CD4-positive, alpha-beta T cell (primary cell): ENCODE measurements at regions not wholly inside any gene's neighbourhood (a gene's known extent, or its start where the extent isn't known, plus 50 kb on each side); places are given as distances from the start of the nearest gene placed in this dataset.

Source experiments
- ATAC-seq: fragments of 200-7000 bp; cut with Tn5 transposase; one replicate; pipeline ENCODE4 v1.10.0; 2022; ENCODE audit warnings: mild to moderate bottlenecking; ENCODE audit not compliant: poor library complexity
- CTCF ChIA-PET: fragments of 350-600 bp; sonication (Branson Sonifier 250); formaldehyde crosslinking; loops from one replicate; lab custom pipeline; 2021; ENCODE audit warnings: antibody characterized with exemption, inconsistent platforms; lab: Charles Lee
- POLR2A ChIA-PET: fragments of 350-600 bp; sonication (Branson Sonifier 250); formaldehyde crosslinking; loops from one replicate; lab custom pipeline; 2021; ENCODE audit warnings: antibody characterized with exemption, inconsistent platforms; lab: Charles Lee
- DNase-seq, 14 experiments: peaks; one replicate each; pipeline ENCODE4 v3.0.0-alpha.2; 2013 to 2020; ENCODE audit warnings: mixed read lengths in 2 of 14
- H3K27ac ChIP-seq, 2 donors: one replicate each; pipeline versions ENCODE4 v1.5.1 to v1.7.0; 2013; ENCODE audit warnings: low read length in 2 of 2, low read depth in 1 of 2, mild to moderate bottlenecking in 1 of 2
- H3K27me3 ChIP-seq, 2 experiments: 1 replicate in 1 of 2; 2 replicates in 1 of 2; pipeline versions ENCODE4 v1.6.1 to v1.7.0; 2013; ENCODE audit warnings: low read length in 2 of 2, control low read depth in 1 of 2, mild to moderate bottlenecking in 1 of 2, moderate library complexity in 1 of 2; ENCODE audit not compliant: insufficient read depth in 2 of 2, control insufficient read depth in 1 of 2
- H3K36me3 ChIP-seq: one replicate; pipeline ENCODE4 v1.6.1; 2013; ENCODE audit warnings: low read length, control low read depth; ENCODE audit not compliant: insufficient read depth
- H3K4me1 ChIP-seq: one replicate; pipeline ENCODE4 v1.6.1; 2013; ENCODE audit warnings: low read length, control low read depth; ENCODE audit not compliant: insufficient read depth
- H3K4me3 ChIP-seq: one replicate; pipeline ENCODE4 v1.5.1; 2013; ENCODE audit warnings: mild to moderate bottlenecking, low read length, moderate library complexity
- H3K9me3 ChIP-seq, 2 experiments: 1 replicate in 1 of 2; 2 replicates in 1 of 2; pipeline versions ENCODE4 v1.6.1 to v1.7.0; 2013; ENCODE audit warnings: low read length in 2 of 2, mild to moderate bottlenecking in 2 of 2, control low read depth in 1 of 2, moderate library complexity in 1 of 2; ENCODE audit not compliant: control insufficient read depth in 1 of 2, insufficient read depth in 1 of 2
- H3K27ac Mint-ChIP-seq: one replicate; pipeline ENCODE4 v1.8.0; 2020; ENCODE audit warnings: mixed read lengths
- H3K27me3 Mint-ChIP-seq: one replicate; pipeline ENCODE4 v1.8.0; 2021; ENCODE audit warnings: mixed read lengths
- H3K36me3 Mint-ChIP-seq: one replicate; pipeline ENCODE4 v1.8.0; 2021; ENCODE audit warnings: low read depth, mixed read lengths
- H3K4me1 Mint-ChIP-seq: one replicate; pipeline ENCODE4 v1.8.0; 2021; ENCODE audit warnings: low read depth, mixed read lengths
- H3K4me3 Mint-ChIP-seq: one replicate; pipeline ENCODE4 v1.8.0; 2020; ENCODE audit warnings: mild to moderate bottlenecking, mixed read lengths
- H3K9me3 Mint-ChIP-seq: one replicate; pipeline ENCODE4 v1.8.0; 2020; ENCODE audit warnings: mixed read lengths
- CTCF ChIP-seq: fragments of 200-600 bp; IDR thresholded peaks from one replicate; pipeline ENCODE4 v1.8.0; 2022; ENCODE audit warnings: antibody characterized with exemption, mild to moderate bottlenecking
- intact Hi-C, 2 experiments: fragments of 100-400 bp; cut with DNase I in 1 of 2; cut with micrococcal nuclease in 1 of 2; formaldehyde crosslinking; loops; one replicate each; pipeline versions ENCODE4 v1.15.1 to v1.9.0; 2023 to 2025; cut with DNase I, micrococcal nuclease

GRCh38 chr11:129291546-129291945 is 84.1 kb upstream of the BARX2 start:
- H3K4me3 Mint-ChIP-seq, result no peak overlapping the region
- Histone ChIP-seq H3K4me3 (no peak overlapping the region), H3K4me1 (no peaks in the 10 kb centered on the region), H3K36me3 (no peaks in the 10 kb centered on the region), H3K27me3 (peaks cover 0 to 10% of the 10 kb centered on the region in 2 experiments), H3K9me3 (no peaks in the 10 kb centered on the region), H3K27ac (no peak overlapping the region)
- intact Hi-C loops, result no loop called here
- TF ChIP-seq CTCF, result no peak
- no peak overlapping the region for H3K27ac Mint-ChIP-seq
- ChIA-PET POLR2A (interaction anchor here (1.6 kb wide), 1 partner anchor 11 kb away, joined by 3 read pairs; no protein-coding TSS in a partner anchor), CTCF (no interaction called here)
- ATAC-seq (no peak), DNase-seq (no peak)
- peaks cover 19% of the 10 kb centered on the region for H3K27me3 Mint-ChIP-seq
- no peaks in the 10 kb centered on the region for H3K36me3 Mint-ChIP-seq
- H3K4me1 Mint-ChIP-seq, result no peaks in the 10 kb centered on the region
- no peaks in the 10 kb centered on the region for H3K9me3 Mint-ChIP-seq

GRCh38 chr11:129290966-129291365 is 84.7 kb upstream of the BARX2 start:
- TF ChIP-seq CTCF, result no peak
- no peak overlapping the region for H3K4me3 Mint-ChIP-seq
- ATAC-seq (no peak), DNase-seq (no peak)
- H3K27ac Mint-ChIP-seq, result no peak overlapping the region
- no peaks in the 10 kb centered on the region for H3K9me3 Mint-ChIP-seq
- no peaks in the 10 kb centered on the region for H3K36me3 Mint-ChIP-seq
- peaks cover 0 to 10% of the 10 kb centered on the region in 2 experiments for H3K27me3 ChIP-seq
- peaks cover 18% of the 10 kb centered on the region for H3K27me3 Mint-ChIP-seq
- no peaks in the 10 kb centered on the region for H3K9me3 ChIP-seq
- ChIA-PET CTCF (no interaction called here), POLR2A (interaction anchor here (1.6 kb wide), 1 partner anchor 10 kb away, joined by 3 read pairs; no protein-coding TSS in a partner anchor)
- H3K27ac ChIP-seq, result no peak overlapping the region
- H3K4me3 ChIP-seq, result no peak overlapping the region
- intact Hi-C loops, result no loop called here
- no peaks in the 10 kb centered on the region for H3K4me1 ChIP-seq
- H3K36me3 ChIP-seq, result no peaks in the 10 kb centered on the region
- H3K4me1 Mint-ChIP-seq, result no peaks in the 10 kb centered on the region

- Histone ChIP-seq H3K4me3 (no peak overlapping the region), H3K36me3 (no peaks in the 10 kb centered on the region), H3K27me3 (peaks cover 0 to 16% of the 10 kb centered on the region in 2 experiments), H3K4me1 (no peaks in the 10 kb centered on the region), H3K9me3 (no peaks in the 10 kb centered on the region), H3K27ac (no peak overlapping the region)
- intact Hi-C loops, result loop anchor here in 1 of 2 experiments (10.0 kb wide), 1 partner anchor 715 kb away; the partner anchor contains the start of gene PRDM10
- DNase-seq (no peak), ATAC-seq (no peak)
- H3K4me1 Mint-ChIP-seq, result no peaks in the 10 kb centered on the region
- ChIA-PET POLR2A (no interaction called here), CTCF (no interaction called here)
- TF ChIP-seq CTCF, result no peak
- no peaks in the 10 kb centered on the region for H3K9me3 Mint-ChIP-seq
- no peak overlapping the region for H3K27ac Mint-ChIP-seq
- no peak overlapping the region for H3K4me3 Mint-ChIP-seq
- peaks cover 18% of the 10 kb centered on the region for H3K27me3 Mint-ChIP-seq
- H3K36me3 Mint-ChIP-seq, result no peaks in the 10 kb centered on the region
Observed at GRCh38 chr11:129289350-129290040, 86.2 kb upstream of the BARX2 start.
